ENCODE measurements at regions not wholly inside any gene's neighbourhood (a gene's known extent, or its start where the extent isn't known, plus 50 kb on each side); places are given as distances from the start of the nearest gene placed in this dataset.

GRCh38 chr7:32347244-32347828 lies 142.8 kb downstream of the LSM5 start:
- TF ChIP-seq CTCF (IDR thresholded peaks at IDR 0.05; ENCODE audit: low read depth, low read length, poor library complexity, severe bottlenecking) (peak; percentile 98), EZH2phosphoT487 (IDR thresholded peaks at IDR 0.05; ENCODE audit: borderline replicate concordance, low read length) (no peak)

Measured in DOHH2 (cell line).